Suprapubic skin (tissue), 4 donors: ENCODE measurements at regions not wholly inside any gene's neighbourhood (a gene's known extent, or its start where the extent isn't known, plus 50 kb on each side); places are given as distances from the start of the nearest gene placed in this dataset.

Experiments
- CTCF ChIP-seq, 2 donors: fragments of 200-600 bp in 1 of 2; fragments of 450-650 bp in 1 of 2; sonication (generic) in 1 of 2; IDR thresholded peaks; one replicate each; pipeline ENCODE4 v1.5.1; 2016 to 2019; ENCODE audit warnings: antibody characterized with exemption in 2 of 2, mild to moderate bottlenecking in 1 of 2, moderate library complexity in 1 of 2
- POLR2A ChIP-seq, 2 donors: fragments of 450-650 bp; IDR thresholded peaks; one replicate each; pipeline ENCODE4 v1.6.1; 2017; ENCODE audit warnings: antibody characterized with exemption in 2 of 2, mild to moderate bottlenecking in 2 of 2, moderate library complexity in 2 of 2
- POLR2AphosphoS5 ChIP-seq, 3 donors: sonication (generic); formaldehyde crosslinking; IDR thresholded peaks; one replicate each; pipeline ENCODE4 v1.6.1; 2017; ENCODE audit warnings: antibody characterized with exemption in 3 of 3

DNA sequence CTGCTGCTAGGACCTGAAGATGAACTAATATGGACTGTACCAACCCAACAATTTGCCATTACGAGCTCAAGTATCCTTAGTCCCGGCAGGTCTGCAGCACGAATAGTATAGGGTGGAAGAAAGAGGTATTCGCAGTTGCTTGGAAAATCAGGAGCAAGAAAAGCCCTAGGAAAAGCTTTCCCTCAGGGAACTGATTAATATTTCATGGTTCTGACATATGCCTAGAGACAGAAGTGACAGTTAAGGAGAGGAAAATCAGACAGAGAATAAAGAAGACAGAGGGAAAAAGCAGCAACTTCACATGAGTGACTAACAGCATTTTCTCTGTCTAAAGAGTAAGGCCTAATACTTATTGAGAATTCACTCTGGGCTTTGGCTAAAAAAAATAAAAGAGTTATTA lies 602.9 kb upstream of the ATP2B1 start:
- TF ChIP-seq POLR2A (IDR thresholded peaks at IDR 0.05), result no peak
- TF ChIP-seq CTCF (IDR thresholded peaks at IDR 0.05), result no peak
- TF ChIP-seq POLR2AphosphoS5 (IDR thresholded peaks at IDR 0.05), result no peak
